Stimulated activated CD4-positive, alpha-beta T cell treated with anti-CD3 and anti-CD28 coated beads, TNF-alpha, amount 100 ng/mL, for 1 hour (primary cell): ENCODE measurements at regions not wholly inside any gene's neighbourhood (a gene's known extent, or its start where the extent isn't known, plus 50 kb on each side); places are given as distances from the start of the nearest gene placed in this dataset.
"Not testable (repeated sequence)": the region's sequence is repeated elsewhere in the genome, so short reads cannot be mapped to it uniquely, and the experiment has no call there.

ENCODE experiments used
- DNase-seq, 3 donors: peaks; one replicate each; pipeline ENCODE4 v3.0.0-alpha.2; 2020; ENCODE audit warnings: low read depth in 3 of 3, low spot score in 1 of 3

DNA sequence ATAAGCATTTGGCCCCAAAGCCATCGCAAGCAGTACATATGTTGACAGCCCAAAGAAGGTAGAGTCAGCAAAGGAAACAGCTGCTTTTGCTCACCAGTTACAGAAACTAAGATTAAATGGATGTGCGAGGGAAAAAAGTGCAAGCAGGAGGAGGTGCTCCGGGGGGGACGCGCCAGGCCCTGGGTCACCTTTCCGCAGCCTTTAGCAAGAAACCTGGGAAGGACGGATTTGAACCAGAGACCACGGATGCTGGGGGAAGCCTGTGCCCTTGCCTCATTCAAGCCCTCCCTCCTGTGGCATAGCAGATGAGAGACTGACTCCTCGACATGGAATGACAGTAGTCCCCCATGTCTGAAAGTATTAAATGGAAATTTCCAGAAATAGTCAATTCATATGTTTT lies 405.6 kb upstream of the PRKCQ start:
- no peak for DNase-seq

DNA sequence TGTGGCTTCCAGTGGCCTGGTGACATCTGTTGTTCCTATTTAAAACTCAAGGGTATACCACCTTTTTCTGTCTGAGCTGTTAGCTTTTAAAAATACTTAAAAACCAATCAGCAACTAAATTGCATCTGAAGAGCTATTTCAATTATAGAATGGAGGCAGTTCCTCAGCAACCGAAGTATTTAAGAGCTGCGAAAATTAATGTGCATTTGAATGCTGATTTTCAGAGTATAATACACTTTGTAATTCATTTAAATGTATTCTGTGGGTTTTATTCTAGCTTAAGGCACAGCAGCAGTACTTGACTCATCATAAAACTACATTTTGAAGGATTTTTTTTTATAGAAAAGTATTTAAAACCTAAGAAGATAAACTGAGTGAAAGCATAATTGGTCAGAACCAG lies 404.9 kb upstream of the PRKCQ start:
- DNase-seq = no peak

DNA sequence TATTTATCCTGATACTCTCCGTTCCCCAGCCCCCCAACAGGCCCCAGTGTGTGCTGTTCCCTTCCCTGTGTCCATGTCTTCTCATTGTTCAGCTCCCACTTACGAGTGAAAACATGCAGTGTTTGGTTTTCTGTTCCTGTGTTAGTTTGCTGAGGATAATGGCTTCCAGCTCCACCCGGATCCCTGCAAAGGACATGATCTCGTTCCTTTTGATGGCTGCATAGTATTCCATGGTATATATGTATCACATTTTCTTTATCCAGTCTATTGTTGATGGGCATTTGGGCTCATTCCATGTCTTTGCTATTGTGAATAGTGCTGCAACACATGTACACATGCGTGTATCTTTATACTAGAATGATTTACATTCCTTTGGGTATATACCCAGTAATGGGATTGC lies 403.9 kb upstream of the PRKCQ start:
- DNase-seq = not testable (repeated sequence)

DNA sequence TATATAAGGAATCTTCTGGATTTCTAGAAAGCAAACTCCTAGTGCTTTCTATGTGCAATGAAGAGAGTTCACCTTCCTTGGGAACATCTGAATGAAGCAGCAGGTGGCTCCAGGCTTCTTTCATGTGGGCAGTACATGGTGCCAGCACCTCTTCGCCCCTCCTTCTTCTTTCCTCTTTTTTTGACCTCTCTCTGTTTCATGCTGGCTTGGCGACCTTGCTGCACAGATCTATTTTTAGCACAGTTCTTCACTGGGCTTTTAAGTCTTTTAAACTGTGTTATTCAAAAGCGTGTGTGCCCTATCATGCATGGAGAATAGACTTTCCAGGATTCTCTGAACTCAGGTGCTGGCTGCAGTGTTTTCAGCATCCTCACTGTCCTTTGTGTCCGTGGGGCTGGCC lies 400.3 kb upstream of the PRKCQ start:
- DNase-seq = no peak

DNA sequence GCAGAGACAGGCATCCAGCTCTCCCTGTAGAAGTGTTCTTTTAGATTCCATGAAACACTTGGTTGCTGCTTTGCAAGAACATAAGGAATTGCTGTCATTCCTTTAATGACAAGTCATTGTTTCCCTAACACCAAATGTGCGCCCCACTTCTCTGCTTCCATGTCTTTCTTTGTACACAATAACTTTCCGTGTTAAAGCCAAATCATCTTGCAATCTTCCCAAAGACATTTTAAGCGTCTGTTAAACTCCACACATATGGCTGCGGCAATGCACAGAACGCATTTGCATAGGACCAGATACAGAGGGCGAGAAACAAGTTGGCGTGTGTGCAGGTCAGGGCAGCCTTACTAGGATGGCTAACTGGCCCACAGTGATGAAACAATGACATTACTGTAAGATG lies 399.3 kb upstream of the PRKCQ start:
- DNase-seq = no peak

DNA sequence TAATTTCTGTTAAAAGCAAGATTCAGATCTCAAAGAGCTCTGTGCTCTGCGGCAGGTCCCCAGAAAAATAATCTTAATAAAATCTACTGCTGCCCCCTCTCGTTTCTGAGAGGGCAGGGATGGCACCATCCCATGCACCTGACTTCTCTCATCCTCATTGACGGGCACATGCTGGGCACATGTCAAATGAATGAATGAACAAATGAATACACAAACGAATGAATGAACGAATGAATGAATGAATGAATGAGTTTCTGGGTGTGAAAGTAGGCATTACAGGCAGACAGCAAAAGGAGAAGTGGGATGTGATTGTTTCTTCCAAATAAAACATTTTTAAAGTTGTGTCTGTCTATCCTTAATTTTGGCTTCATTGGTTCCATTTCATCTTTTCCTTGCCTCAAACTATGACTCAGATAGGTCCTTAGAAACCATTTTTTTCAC lies 398.1 kb upstream of the PRKCQ start:
- no peak for DNase-seq

DNA sequence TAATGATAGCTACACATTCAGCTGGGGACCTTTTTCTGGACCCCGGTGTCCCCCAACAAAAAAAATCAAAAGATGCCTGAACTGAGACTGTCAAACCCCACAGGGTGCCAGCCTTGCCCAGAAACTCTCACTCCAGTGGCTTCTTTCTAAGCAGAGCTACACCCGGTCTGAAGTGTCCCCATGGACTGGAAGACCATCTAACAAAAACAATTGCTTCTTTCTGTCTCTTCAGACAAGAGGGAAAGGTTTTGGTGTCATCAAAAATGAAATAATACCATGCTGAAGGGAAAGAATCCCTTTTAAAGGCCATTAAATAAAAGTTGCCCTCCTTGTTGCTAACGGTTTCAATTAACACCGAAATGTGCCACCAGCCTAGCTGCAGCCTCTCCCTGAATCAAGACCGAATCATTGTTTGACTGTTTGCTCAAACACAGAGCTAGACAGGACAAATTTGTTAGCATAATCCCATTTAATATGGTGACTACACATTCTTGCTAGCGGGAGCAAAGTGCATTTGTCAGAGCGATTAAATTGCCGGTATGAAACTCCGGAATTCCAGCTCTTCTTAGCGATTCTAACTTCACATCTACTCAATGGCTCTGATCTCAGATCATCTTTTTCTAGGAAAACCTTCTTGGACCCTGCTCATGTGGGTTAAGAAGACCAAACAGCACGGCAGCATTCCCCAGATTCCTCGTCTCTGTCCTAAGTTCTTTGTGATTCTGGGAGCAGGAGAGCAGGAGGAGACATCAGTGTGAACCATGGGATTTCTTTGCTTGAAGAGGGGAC lies 397.5 kb upstream of the PRKCQ start:
- no peak for DNase-seq

DNA sequence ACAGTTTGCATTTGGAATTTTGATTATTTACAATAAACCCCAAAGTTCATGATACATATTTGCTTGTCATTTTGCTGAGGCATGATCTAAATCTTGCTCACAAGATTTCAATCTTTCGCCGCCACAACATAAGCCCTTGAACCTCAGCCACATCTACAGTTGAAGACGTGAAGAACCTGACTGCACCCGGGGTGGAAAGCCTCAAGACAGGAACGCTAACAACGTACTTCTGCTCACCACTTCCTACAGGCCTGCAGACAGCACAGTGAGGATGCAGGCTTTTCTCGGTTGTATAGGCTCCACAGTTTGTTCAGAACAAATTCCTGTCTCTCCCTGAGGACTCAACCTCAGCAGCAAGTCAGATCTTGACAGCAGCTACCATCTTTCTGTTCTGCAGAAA lies 393.8 kb upstream of the PRKCQ start:
- no peak for DNase-seq

DNA sequence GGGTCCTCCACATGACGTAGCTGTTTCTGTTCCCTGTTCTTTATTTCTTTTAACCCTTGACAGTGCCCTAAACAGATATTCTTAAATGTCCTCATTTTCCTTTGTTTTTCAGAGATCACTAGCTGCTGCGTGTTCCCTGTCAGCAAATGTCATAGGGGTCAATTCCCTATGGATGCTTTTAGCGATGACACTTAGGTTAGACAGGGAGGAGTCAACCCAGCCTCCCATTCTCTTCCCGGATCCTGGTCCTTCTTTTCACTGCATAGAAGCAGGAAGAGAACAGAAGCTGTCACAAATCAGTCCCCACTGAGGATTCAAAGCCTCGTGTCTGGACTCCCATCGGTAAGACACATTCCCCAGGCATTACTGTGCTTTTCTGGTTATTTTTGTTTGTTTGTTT lies 392.1 kb upstream of the PRKCQ start:
- DNase-seq = no peak

DNA sequence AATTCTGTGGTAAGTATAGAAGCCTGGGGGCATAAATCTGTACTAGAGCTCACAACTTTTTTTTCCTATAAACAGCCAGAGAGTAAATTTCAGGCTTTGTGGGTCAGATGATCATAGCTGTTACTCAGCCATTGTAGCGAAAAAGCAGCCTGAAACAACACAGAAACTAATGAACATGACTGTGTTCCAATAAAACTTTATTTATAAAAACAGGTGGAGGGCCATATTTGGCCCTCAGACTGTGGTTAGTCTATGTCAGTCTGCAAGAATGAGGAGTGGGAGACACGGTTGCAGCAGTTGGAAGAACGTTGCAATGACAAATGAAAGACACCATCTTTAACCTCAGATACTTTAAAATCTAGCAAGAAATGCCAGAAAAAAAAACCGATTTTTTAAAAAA lies 389.6 kb upstream of the PRKCQ start:
- no peak for DNase-seq

DNA sequence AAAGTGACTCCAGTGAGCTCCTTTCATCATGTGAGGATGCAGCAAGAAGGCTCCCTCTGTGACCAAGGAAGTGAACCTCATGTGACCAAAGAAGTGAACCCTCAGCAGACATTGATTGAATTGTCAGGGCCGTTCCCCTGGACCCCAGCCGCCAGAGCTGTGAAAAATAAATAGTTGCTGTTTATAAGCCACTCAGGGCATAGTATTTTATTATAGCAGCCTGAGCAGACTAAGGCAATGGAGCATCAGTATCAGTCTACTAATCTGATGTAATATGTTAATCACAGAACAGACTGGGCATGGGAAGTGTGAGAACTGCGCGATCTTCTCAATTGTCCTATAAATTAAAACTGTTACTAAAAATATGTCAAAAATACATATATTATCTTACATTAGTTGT lies 384.5 kb upstream of the PRKCQ start:
- DNase-seq = no peak

DNA sequence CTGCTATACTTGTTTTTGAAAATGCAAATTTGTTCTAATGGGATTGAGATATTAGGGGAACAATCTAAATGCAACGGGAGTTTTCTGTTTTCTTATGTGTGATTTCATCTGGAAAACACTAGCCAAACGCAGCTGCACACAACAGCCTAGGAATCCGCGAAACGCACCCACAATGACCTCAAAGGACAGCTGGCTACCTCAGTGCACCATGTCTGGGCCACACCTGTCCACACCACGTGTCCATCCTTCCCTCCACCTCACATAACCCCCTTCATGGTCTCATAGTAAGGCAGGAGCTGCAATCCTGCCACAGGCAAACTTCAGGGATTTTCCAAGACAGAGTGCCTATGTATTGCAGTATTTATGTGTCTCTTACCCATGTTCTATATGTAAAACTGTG lies 382.5 kb upstream of the PRKCQ start:
- DNase-seq = no peak

DNA sequence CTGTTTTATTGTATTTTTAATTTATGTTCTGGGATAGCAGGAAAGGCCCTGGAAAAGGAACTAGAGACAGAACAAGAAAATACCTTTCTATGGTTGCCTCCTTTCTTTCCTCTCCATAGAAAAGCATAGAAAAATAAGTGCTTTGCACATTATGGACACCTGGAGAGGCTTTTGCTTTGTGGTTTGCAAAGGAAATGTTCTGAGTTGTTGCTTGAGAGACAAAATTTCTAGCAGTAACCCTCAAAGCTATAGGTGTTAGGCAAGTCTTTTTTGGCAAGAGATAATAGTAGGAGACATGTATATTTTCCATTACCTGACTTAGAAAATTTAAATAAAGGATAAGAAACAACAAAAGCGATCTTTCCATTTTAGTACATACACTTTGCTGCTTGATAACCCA lies 378.6 kb upstream of the PRKCQ start:
- no peak for DNase-seq

DNA sequence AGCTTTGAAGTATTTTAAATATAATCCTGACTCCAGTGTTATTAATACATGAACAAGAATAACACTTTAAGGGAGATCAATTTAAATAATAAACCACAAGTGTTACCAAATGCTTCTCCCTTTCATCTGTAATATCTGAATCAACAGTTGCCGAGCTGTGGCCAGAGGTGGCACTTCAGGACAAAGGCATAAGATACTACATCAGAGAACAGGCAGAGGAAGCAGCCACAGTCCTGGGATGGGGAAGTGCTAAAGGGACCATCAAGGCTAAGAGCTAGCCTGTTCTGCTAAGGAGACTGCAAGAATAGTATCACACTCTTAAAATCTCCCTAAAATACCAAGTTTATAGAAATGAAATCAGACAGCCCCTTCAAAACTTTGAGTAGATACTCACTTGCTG lies 378.2 kb upstream of the PRKCQ start:
- DNase-seq = no peak

DNA sequence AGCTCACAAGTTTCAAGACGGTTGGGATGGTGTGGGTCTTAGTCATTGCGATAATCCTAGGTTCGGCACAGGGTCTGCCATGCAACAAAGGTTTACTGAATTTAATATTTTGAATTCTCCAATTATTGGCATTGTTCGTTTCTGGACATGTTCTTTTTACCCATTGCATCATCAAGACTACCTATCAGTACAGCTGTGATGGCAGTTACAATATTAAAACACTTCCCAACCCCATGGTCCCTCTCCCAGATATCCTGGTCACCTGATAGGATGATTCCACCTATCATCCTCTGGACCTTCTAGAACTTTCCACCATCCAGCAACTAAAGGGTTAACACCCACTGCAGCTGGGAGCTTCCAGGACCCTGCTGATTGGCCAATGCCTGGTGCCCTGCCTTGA lies 377.8 kb upstream of the PRKCQ start:
- DNase-seq = no peak

DNA sequence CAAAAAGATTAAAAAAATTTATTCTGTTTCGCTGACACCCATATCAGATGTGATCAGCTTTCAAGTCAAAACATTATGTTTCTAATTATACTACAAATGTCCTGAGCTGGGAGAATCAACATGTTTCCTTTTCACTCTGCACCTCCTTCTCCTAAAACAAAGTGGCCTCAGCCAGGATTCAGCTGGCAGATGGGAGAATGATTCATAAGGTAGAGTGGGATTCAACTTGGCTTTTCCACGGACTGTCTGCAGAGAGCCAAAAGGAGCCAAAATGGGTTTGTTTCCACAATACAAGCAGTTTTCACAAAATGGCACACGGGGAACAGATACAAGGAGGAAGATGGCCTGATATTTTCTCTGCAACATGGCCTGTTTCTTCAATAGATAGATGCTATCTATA lies 376.5 kb upstream of the PRKCQ start:
- no peak for DNase-seq

DNA sequence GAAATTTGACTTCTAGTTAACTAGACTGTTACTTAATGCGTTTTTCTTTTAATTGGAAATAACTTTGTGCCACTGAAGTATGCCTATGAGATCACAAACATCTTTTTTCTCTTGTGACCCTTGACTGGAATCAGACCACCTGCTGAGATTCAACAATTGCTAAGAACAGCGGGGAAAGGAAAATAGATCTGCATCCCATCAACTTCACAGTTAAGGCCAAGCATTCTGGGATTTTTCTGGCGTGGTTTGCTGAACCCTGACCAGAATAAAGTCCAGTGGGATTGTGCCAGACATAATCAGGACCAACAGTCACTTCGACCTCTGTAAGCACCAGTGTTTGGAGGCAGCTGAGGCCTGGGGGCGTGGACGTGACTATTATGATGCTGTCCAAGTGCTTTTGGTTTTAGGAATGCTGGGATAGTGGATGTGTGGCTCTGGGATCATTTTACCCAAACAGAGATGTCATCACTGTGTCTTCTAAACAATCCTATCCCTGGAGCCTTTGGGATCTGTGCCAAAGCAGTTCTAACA lies 373.3 kb upstream of the PRKCQ start:
- DNase-seq = no peak

DNA sequence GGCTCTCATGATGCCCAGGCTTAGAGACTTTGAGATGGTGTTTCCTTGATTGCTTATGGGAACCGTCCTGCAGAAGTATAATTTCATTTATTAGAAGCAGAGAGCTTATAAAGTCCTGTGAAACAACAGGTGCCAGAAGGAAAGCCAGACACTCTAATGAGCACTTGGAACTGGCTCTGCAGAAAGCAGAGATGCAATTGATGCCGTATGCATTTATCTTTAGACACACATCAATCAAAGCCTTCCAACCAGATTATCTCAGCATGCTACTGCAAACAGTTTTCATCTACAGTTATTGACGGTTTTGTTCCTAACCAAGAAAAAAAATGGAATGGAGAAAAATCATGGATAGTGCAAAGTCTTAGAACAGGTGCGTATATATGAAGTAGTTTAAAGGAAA lies 371.7 kb upstream of the PRKCQ start:
- no peak for DNase-seq

DNA sequence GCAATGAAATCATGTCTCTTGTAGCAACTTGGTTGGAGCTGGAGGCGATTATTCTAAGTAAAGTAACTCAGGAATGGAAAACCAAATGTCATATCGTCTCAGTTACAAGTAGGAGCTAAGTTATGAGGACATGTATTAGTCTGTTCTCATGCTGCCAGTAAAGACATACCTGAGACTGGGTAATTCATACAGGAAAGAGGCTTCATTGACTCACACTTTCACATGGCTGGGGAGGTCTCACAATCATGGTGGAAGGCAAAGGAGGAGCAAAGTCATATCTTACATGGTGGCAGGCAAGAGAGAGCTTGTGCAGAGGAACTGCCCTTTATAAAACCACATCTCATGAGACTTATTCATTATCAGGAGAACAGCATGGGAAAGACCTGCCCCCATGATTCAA lies 370.1 kb upstream of the PRKCQ start:
- DNase-seq = no peak

DNA sequence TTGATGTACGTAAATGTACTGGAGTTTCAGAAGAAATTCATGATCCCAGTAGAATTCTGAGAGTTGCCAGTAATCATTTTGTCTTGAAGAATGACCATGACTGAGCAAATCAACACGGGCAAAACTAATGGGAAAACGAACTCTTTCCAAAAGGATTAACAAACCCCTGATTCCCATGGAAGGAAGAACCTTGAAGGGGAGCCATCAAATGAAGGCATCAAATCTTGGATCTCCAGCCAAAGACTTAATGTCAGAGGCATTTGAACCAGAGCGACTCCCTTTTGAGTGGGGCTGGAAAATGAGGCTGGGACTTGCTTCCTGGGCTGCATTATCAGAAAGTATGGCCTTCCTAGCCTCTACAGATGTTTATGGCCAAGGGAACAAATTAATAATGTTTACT lies 364.4 kb upstream of the PRKCQ start:
- no peak for DNase-seq

DNA sequence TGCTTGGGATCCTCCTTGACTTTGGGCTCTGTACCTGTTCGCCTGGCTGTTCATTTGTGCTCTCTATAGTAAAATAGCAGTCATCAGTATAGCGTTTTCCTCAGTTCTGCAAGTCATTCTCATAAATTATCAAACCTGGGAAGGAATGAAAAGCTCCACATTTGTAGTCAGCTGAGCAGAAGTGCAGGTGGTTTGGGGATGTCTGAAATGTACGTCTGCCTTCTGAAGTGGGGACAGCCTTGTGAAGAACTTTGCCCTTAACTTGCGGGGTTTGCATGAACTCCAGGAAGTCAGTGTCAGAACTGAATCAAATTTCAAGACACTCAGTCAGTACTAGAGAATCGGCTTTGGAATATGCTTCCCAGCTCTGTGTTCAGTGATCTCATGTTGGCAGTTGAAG lies 358.3 kb upstream of the PRKCQ start:
- DNase-seq = no peak

DNA sequence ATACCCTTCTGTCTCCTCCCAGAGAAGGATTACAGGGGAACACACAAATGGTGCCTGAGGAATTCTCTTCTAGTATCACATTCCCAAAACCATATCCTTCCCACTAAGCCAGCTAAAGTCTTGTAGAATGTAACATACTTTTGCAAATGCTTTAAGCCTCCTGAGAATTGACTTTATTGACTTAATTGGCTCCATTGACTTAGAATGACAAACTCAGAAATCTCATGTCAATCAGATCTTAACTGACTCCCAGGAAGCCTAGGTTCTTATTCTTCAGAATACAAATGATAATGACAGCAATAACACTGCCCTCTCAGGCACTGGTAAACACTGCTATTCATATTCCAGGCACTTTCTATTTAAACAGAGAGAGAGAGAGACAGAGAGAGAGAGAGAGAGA lies 356.9 kb upstream of the PRKCQ start:
- no peak for DNase-seq

DNA sequence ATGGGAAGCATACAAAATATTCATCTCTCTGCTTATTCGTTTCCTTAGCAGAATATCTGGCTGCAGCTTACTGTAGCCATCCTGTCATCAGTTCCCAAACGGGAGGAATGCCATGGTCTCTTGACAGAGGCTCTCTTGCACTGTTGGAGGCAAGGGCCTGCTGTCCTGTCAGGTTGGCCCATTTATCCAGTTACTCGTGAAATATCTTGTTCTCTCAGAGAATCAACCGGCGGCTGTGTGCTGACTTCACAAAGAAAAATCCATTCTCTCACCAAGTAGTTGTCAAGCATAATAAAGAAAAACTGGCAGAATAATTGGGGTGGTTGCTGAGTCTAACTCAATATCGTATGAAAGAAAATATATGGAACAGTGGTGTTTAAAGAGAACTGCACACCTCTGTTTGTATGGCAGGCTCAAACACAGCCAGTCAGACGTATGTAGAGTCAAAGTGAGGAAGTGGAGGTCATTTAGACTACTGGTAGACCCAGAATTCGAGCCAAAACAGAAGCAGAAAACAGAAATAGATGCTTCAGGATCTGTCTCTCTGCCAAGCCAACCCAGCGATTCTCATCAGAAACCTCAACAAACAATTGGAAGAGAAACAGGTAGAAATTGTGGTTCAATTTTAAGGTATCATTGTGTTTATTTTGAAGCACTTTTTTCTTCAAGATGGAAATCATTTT lies 349.2 kb upstream of the PRKCQ start:
- no peak for DNase-seq
